K562 (cell line): ENCODE measurements at regions not wholly inside any gene's neighbourhood (a gene's known extent, or its start where the extent isn't known, plus 50 kb on each side); places are given as distances from the start of the nearest gene placed in this dataset.

Experiments used
- GABPB1 ChIP-seq: sonication (generic); formaldehyde crosslinking; IDR thresholded peaks from 2 replicates; pipeline ENCODE4 v1.8.0; 2022; ENCODE audit warnings: mild to moderate bottlenecking, missing genetic modification reagents
- GATAD2B ChIP-seq: fragments of 450-650 bp; IDR thresholded peaks from 2 replicates; pipeline ENCODE4 v1.6.1; 2017; ENCODE audit warnings: mild to moderate bottlenecking, borderline replicate concordance
- HDAC6 ChIP-seq: IDR thresholded peaks from 2 replicates; pipeline ENCODE4 v1.6.1; 2012; ENCODE audit warnings: low read depth, mild to moderate bottlenecking, control low read depth, inconsistent platforms, low read length, moderate library complexity
- LARP7 ChIP-seq: fragments of 450-650 bp; IDR thresholded peaks from 2 replicates; pipeline ENCODE4 v1.6.1; 2016
- MECOM ChIP-seq: fragments of 250-450 bp; sonication (Bioruptor Pico); IDR thresholded peaks from 2 replicates; pipeline ENCODE4 v1.8.0; 2022; ENCODE audit warnings: inconsistent platforms
- NR2C2 ChIP-seq, 2 experiments: fragments of 200-800 bp in 1 of 2; sonication (Bioruptor generic) in 1 of 2; sonication (generic) in 1 of 2; formaldehyde crosslinking in 1 of 2; IDR thresholded peaks; 2 replicates each; pipeline versions ENCODE4 v1.6.1 to v1.8.0; 2016 to 2022; ENCODE audit warnings: mild to moderate bottlenecking in 1 of 2, missing compliant biosample characterization in 1 of 2, missing genetic modification characterization in 1 of 2, missing genetic modification reagents in 1 of 2
- PYGO2 ChIP-seq: fragments of 450-650 bp; IDR thresholded peaks from 2 replicates; pipeline ENCODE4 v1.6.1; 2016; ENCODE audit warnings: mild to moderate bottlenecking, missing genetic modification characterization, moderate library complexity, missing compliant biosample characterization
- SIX5 ChIP-seq, 2 experiments: IDR thresholded peaks; 2 replicates each; pipeline ENCODE4 v1.6.1; 2011; ENCODE audit warnings: low read length in 2 of 2, borderline replicate concordance in 1 of 2, low read depth in 1 of 2, mild to moderate bottlenecking in 1 of 2, moderate library complexity in 1 of 2; ENCODE audit not compliant: insufficient read depth in 1 of 2
- TAF1 ChIP-seq: IDR thresholded peaks from 2 replicates; pipeline ENCODE4 v1.6.1; 2011; ENCODE audit warnings: mild to moderate bottlenecking, low read length, moderate library complexity; ENCODE audit not compliant: insufficient read depth, control insufficient read depth, severe bottlenecking; ENCODE audit errors: extremely low read depth
- ZNF384 ChIP-seq: IDR thresholded peaks from 2 replicates; pipeline ENCODE4 v1.6.1; 2012; ENCODE audit warnings: low read depth, low read length, improper control_type of control experiment
- ZNF408 ChIP-seq: fragments of 250-450 bp; sonication (Bioruptor Pico); IDR thresholded peaks from 2 replicates; pipeline ENCODE4 v1.4.0; 2020; ENCODE audit warnings: low read depth, mild to moderate bottlenecking, moderate library complexity
- TF ChIP-seq, protein P1 (sequence below): fragments of 250-450 bp; sonication (Bioruptor Pico); IDR thresholded peaks from 2 replicates; pipeline ENCODE4 v1.8.0; 2022; ENCODE audit warnings: moderate library complexity, mild to moderate bottlenecking, inconsistent platforms
- TF ChIP-seq, protein P2 (sequence below): sonication (generic); formaldehyde crosslinking; IDR thresholded peaks from 2 replicates; pipeline ENCODE4 v1.9.0; 2022; ENCODE audit warnings: mild to moderate bottlenecking, missing genetic modification reagents

DNA sequence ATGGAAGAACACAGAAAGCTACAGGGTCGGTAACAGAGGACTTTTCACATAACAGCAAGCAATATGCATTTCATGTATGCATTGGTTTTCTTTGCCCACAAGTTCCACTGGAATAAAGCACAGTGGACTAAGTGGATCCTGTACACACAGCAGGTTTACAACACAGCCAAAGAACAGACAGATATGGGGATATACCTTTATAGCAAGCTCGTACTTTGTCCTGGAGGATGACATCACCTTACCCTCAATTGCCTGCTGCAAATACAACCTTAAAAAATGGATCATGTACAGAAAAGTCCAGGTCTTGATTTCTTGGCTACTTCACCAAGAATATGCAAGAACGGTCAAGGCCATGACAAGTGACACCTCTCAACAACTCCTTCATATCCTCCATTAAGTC lies 1445.5 kb downstream of the MAT2B start (continued):
- TF ChIP-seq GATAD2B (no peak), SIX5 (IDR thresholded peaks at IDR 0.05; ENCODE audit: borderline replicate concordance in 1 of 2, insufficient read depth in 1 of 2, low read depth in 1 of 2, low read length in 2 of 2) (no peak), HDAC6 (no peak), NR2C2 (CRISPR knock-in tag; IDR thresholded peaks at IDR 0.05) (no peak), NR2C2 (tag; IDR thresholded peaks at IDR 0.05) (no peak), LARP7 (no peak), GABPB1 (CRISPR knock-in tag) (no peak), PYGO2 (tag) (no peak), ZNF408 (no peak), MECOM (CRISPR knock-in tag) (no peak), TAF1 (no peak), ZNF384 (no peak)
- TF ChIP-seq, protein P1, sequence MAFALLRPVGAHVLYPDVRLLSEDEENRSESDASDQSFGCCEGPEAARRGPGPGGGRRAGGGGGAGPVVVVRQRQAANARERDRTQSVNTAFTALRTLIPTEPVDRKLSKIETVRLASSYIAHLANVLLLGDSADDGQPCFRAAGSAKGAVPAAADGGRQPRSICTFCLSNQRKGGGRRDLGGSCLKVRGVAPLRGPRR (CRISPR knock-in tag): no peak
- TF ChIP-seq, protein P2, sequence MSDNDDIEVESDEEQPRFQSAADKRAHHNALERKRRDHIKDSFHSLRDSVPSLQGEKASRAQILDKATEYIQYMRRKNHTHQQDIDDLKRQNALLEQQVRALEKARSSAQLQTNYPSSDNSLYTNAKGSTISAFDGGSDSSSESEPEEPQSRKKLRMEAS: no peak
